M059J (cell line): ENCODE measurements at regions not wholly inside any gene's neighbourhood (a gene's known extent, or its start where the extent isn't known, plus 50 kb on each side); places are given as distances from the start of the nearest gene placed in this dataset.

Experiments
- DNase-seq: peaks from one replicate; pipeline ENCODE4 v3.0.0-alpha.2; 2012; ENCODE audit warnings: low read depth

GRCh38 chr18:51933903-51934302 lies 406.1 kb upstream of the DCC start:
- DNase-seq, result no peak

GRCh38 chr18:51936115-51936514 lies 403.9 kb upstream of the DCC start:
- DNase-seq, result no peak

- no peak for DNase-seq
Observed at GRCh38 chr18:51941999-51942398, 398.0 kb upstream of the DCC start.

GRCh38 chr18:51943281-51943680 lies 396.7 kb upstream of the DCC start:
- no peak for DNase-seq

- no peak for DNase-seq
Observed at GRCh38 chr18:51946946-51947345, 393.1 kb upstream of the DCC start.

GRCh38 chr18:51952844-51953243 lies 387.2 kb upstream of the DCC start:
- DNase-seq, result no peak

- no peak for DNase-seq
Observed at GRCh38 chr18:51953521-51953920, 386.5 kb upstream of the DCC start.

GRCh38 chr18:51955136-51955535 lies 384.9 kb upstream of the DCC start:
- DNase-seq, result no peak

- DNase-seq, result no peak
Observed at GRCh38 chr18:51957001-51957400, 383.0 kb upstream of the DCC start.

GRCh38 chr18:51980101-51980500 lies 359.9 kb upstream of the DCC start:
- no peak for DNase-seq

GRCh38 chr18:51988277-51988676 lies 351.7 kb upstream of the DCC start:
- DNase-seq, result no peak

- DNase-seq, result no peak
Observed at GRCh38 chr18:51997129-51997528, 342.9 kb upstream of the DCC start.

GRCh38 chr18:51998066-51998465 lies 341.9 kb upstream of the DCC start:
- no peak for DNase-seq

- no peak for DNase-seq
Observed at GRCh38 chr18:51998711-51999110, 341.3 kb upstream of the DCC start.

- DNase-seq, result no peak
Observed at GRCh38 chr18:51999351-51999750, 340.6 kb upstream of the DCC start.

- no peak for DNase-seq
Observed at GRCh38 chr18:52000435-52000834, 339.6 kb upstream of the DCC start.

GRCh38 chr18:52001106-52001505 lies 338.9 kb upstream of the DCC start:
- no peak for DNase-seq

- DNase-seq, result no peak
Observed at GRCh38 chr18:52002600-52002999, 337.4 kb upstream of the DCC start.

- no peak for DNase-seq
Observed at GRCh38 chr18:52007105-52007504, 332.9 kb upstream of the DCC start.

GRCh38 chr18:52008330-52008729 lies 331.7 kb upstream of the DCC start:
- DNase-seq, result no peak

GRCh38 chr18:52008736-52009135 lies 331.3 kb upstream of the DCC start:
- DNase-seq, result no peak

- no peak for DNase-seq
Observed at GRCh38 chr18:52009958-52010357, 330.0 kb upstream of the DCC start.

- DNase-seq, result no peak
Observed at GRCh38 chr18:52045946-52046675, 293.9 kb upstream of the DCC start.

GRCh38 chr18:52046842-52047241 lies 293.2 kb upstream of the DCC start:
- no peak for DNase-seq
